ENCODE measurements at regions not wholly inside any gene's neighbourhood (a gene's known extent, or its start where the extent isn't known, plus 50 kb on each side); places are given as distances from the start of the nearest gene placed in this dataset.

DNA sequence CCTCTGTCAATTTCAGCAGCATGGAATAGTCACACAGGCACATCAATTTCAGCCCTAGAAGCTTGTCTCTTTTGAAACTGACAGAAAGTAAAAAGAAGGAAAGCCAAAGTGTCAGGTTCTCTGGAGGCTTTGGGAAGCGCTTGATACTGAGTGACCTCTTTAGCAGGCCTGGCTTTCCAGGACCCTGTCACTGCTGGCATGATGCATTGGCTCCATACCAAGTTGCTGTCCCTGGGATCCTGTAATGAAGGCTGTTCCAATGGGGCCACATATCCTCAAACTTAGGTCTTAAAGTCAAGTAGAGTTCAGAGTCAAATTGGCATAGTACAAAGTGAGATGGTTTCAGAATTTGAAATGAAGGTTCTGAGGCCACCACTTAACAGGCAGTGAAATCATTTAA is 640.9 kb downstream of the SQOR start:
- H3K4me3 ChIP-seq (ENCODE audit: insufficient read depth, low read length, poor library complexity, severe bottlenecking) = no peak overlapping the region
- H3K4me2 ChIP-seq (ENCODE audit: low read depth, low read length, poor library complexity, severe bottlenecking) = no peak overlapping the region
- no peaks in the 10 kb centered on the region for H3K27me3 ChIP-seq (ENCODE audit: low read length)
- no peaks in the 10 kb centered on the region for H3K9me2 ChIP-seq (replicated peaks; ENCODE audit: insufficient read depth, low read length)
- no peak overlapping the region for H2AFZ ChIP-seq (ENCODE audit: low read depth, low read length, severe bottlenecking)
- H3K9me3 ChIP-seq (ENCODE audit: insufficient read depth, low read length) = no peaks in the 10 kb centered on the region
- TF ChIP-seq EZH2phosphoT487 (conservative IDR thresholded peaks at IDR 0.05; ENCODE audit: low read length) = no peak
- TF ChIP-seq, protein P1, sequence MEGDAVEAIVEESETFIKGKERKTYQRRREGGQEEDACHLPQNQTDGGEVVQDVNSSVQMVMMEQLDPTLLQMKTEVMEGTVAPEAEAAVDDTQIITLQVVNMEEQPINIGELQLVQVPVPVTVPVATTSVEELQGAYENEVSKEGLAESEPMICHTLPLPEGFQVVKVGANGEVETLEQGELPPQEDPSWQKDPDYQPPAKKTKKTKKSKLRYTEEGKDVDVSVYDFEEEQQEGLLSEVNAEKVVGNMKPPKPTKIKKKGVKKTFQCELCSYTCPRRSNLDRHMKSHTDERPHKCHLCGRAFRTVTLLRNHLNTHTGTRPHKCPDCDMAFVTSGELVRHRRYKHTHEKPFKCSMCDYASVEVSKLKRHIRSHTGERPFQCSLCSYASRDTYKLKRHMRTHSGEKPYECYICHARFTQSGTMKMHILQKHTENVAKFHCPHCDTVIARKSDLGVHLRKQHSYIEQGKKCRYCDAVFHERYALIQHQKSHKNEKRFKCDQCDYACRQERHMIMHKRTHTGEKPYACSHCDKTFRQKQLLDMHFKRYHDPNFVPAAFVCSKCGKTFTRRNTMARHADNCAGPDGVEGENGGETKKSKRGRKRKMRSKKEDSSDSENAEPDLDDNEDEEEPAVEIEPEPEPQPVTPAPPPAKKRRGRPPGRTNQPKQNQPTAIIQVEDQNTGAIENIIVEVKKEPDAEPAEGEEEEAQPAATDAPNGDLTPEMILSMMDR (IDR thresholded peaks at IDR 0.05; ENCODE audit: insufficient read depth, low read length, poor library complexity, severe bottlenecking) = no peak
- no peaks in the 10 kb centered on the region for H3K36me3 ChIP-seq (ENCODE audit: low read length)
- H3K9ac ChIP-seq (ENCODE audit: low read length) = no peak overlapping the region
- H4K20me1 ChIP-seq (ENCODE audit: low read depth, low read length) = no peaks in the 10 kb centered on the region
- H3K27ac ChIP-seq (ENCODE audit: low read depth, low read length) = no peak overlapping the region
- H3F3A ChIP-seq (ENCODE audit: insufficient read depth) = no peaks in the 10 kb centered on the region
- no peaks in the 10 kb centered on the region for H3K79me2 ChIP-seq (ENCODE audit: insufficient read depth, low read length)

DNA sequence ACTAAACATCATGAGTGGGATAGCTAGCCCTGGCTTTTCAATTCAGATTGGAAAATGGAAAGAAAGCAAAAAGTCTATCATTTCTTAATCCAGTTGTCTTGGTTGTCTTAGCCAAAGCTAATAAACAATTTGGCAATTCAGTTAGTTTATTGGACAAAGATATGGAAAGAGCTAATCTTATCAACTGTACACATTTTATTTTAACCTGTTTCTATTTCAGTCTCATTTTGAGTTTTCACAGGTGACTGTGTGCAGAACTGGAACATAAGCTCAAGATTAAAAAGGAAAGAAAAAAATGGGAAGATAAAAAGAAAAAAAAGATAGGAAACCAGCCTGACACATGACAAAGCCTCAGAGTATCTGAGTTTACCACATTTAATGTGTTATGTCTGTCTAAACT is 642.6 kb downstream of the SQOR start:
- TF ChIP-seq, protein P1 (IDR thresholded peaks at IDR 0.05; ENCODE audit: insufficient read depth, low read length, poor library complexity, severe bottlenecking) = no peak
- no peak for TF ChIP-seq EZH2phosphoT487 (conservative IDR thresholded peaks at IDR 0.05; ENCODE audit: low read length)
- no peak overlapping the region for H3K4me3 ChIP-seq (ENCODE audit: insufficient read depth, low read length, poor library complexity, severe bottlenecking)
- no peaks in the 10 kb centered on the region for H3K36me3 ChIP-seq (ENCODE audit: low read length)
- no peak overlapping the region for H3K9ac ChIP-seq (ENCODE audit: low read length)
- H3K27ac ChIP-seq (ENCODE audit: low read depth, low read length) = no peak overlapping the region
- H3K27me3 ChIP-seq (ENCODE audit: low read length) = no peaks in the 10 kb centered on the region
- no peaks in the 10 kb centered on the region for H4K20me1 ChIP-seq (ENCODE audit: low read depth, low read length)
- H3K9me3 ChIP-seq (ENCODE audit: insufficient read depth, low read length) = no peaks in the 10 kb centered on the region
- no peak overlapping the region for H2AFZ ChIP-seq (ENCODE audit: low read depth, low read length, severe bottlenecking)
- no peaks in the 10 kb centered on the region for H3F3A ChIP-seq (ENCODE audit: insufficient read depth)
- no peaks in the 10 kb centered on the region for H3K9me2 ChIP-seq (replicated peaks; ENCODE audit: insufficient read depth, low read length)
- H3K79me2 ChIP-seq (ENCODE audit: insufficient read depth, low read length) = no peaks in the 10 kb centered on the region
- no peak overlapping the region for H3K4me2 ChIP-seq (ENCODE audit: low read depth, low read length, poor library complexity, severe bottlenecking)

DNA sequence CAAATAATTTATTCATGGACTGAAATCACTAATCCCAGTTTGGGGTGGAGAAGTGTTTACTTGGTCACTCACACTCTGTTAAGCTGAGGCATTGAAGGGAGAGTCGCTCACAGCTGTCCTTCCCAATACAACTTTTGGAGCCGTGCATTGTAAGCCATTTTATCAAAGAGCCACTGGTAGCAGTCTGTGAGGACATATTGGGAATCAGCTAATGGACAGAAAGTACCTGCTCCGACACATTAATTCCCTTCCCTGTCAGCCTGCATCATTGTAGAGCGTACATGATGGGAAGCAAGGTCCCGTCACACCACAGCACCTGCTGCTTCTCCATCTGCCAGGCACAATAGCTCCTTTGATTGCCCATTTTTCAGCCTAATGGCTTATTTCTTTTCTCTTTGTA is 643.2 kb downstream of the SQOR start:
- H3K4me2 ChIP-seq (ENCODE audit: low read depth, low read length, poor library complexity, severe bottlenecking) = no peak overlapping the region
- H4K20me1 ChIP-seq (ENCODE audit: low read depth, low read length) = no peaks in the 10 kb centered on the region
- H3F3A ChIP-seq (ENCODE audit: insufficient read depth) = no peaks in the 10 kb centered on the region
- H3K79me2 ChIP-seq (ENCODE audit: insufficient read depth, low read length) = no peaks in the 10 kb centered on the region
- H3K27me3 ChIP-seq (ENCODE audit: low read length) = no peaks in the 10 kb centered on the region
- TF ChIP-seq EZH2phosphoT487 (conservative IDR thresholded peaks at IDR 0.05; ENCODE audit: low read length) = no peak
- TF ChIP-seq, protein P1 (IDR thresholded peaks at IDR 0.05; ENCODE audit: insufficient read depth, low read length, poor library complexity, severe bottlenecking) = no peak
- H3K9me2 ChIP-seq (replicated peaks; ENCODE audit: insufficient read depth, low read length) = no peaks in the 10 kb centered on the region
- H3K36me3 ChIP-seq (ENCODE audit: low read length) = no peaks in the 10 kb centered on the region
- no peak overlapping the region for H3K27ac ChIP-seq (ENCODE audit: low read depth, low read length)
- H3K4me3 ChIP-seq (ENCODE audit: insufficient read depth, low read length, poor library complexity, severe bottlenecking) = no peak overlapping the region
- H3K9ac ChIP-seq (ENCODE audit: low read length) = no peak overlapping the region
- no peak overlapping the region for H2AFZ ChIP-seq (ENCODE audit: low read depth, low read length, severe bottlenecking)
- no peaks in the 10 kb centered on the region for H3K9me3 ChIP-seq (ENCODE audit: insufficient read depth, low read length)

Data from SU-DHL-6 (cell line).